Keratinocyte (primary cell): ENCODE measurements at regions not wholly inside any gene's neighbourhood (a gene's known extent, or its start where the extent isn't known, plus 50 kb on each side); places are given as distances from the start of the nearest gene placed in this dataset.

Source experiments
- DNase-seq: peaks from one replicate; pipeline ENCODE4 v3.0.0-alpha.2; 2011; ENCODE audit warnings: low read depth, missing footprints, low spot score
- FAIRE-seq: peaks from 2 replicates; lab custom pipeline; 2011; peaks lifted over from hg19 to GRCh38; lab: Jason Lieb, UNC
- H2AFZ ChIP-seq: 2 replicates; pipeline ENCODE4 v1.6.0; 2012; ENCODE audit warnings: low read length, control low read depth, inconsistent platforms; ENCODE audit not compliant: control insufficient read depth
- H3K27ac ChIP-seq: 2 replicates; pipeline ENCODE4 v1.5.1; 2011; ENCODE audit warnings: low read length; ENCODE audit not compliant: control insufficient read depth, insufficient read depth
- H3K27me3 ChIP-seq: 3 replicates; pipeline ENCODE4 v1.6.0; 2011; ENCODE audit warnings: low read length; ENCODE audit not compliant: control insufficient read depth, insufficient read depth; ENCODE audit errors: extremely low read depth
- H3K36me3 ChIP-seq, 2 experiments: 2 replicates in 1 of 2; 3 replicates in 1 of 2; pipeline ENCODE4 v1.5.1; 2011; ENCODE audit warnings: low read length in 2 of 2, mild to moderate bottlenecking in 1 of 2; ENCODE audit not compliant: control insufficient read depth in 2 of 2, insufficient read depth in 2 of 2; ENCODE audit errors: extremely low read depth in 1 of 2
- H3K4me1 ChIP-seq: 3 replicates; pipeline ENCODE4 v1.5.1; 2011; ENCODE audit warnings: low read length; ENCODE audit not compliant: control insufficient read depth, insufficient read depth; ENCODE audit errors: extremely low read depth
- H3K4me2 ChIP-seq: 3 replicates; pipeline ENCODE4 v1.6.0; 2011; ENCODE audit warnings: low read depth, low read length; ENCODE audit not compliant: control insufficient read depth, insufficient read depth; ENCODE audit errors: extremely low read depth
- H3K4me3 ChIP-seq, 3 experiments: fragments of 200-600 bp in 1 of 3; sonication (generic) in 1 of 3; 2 replicates in 2 of 3; 3 replicates in 1 of 3; pipeline ENCODE4 v1.5.1; 2011 to 2016; ENCODE audit warnings: low read length in 3 of 3, mild to moderate bottlenecking in 3 of 3, control low read depth in 2 of 3, inconsistent platforms in 1 of 3, low read depth in 1 of 3, mixed read lengths in 1 of 3, mixed run types in 1 of 3, moderate library complexity in 1 of 3; ENCODE audit not compliant: control insufficient read depth in 2 of 3, insufficient read depth in 2 of 3; ENCODE audit errors: extremely low read depth in 1 of 3
- H3K79me2 ChIP-seq: 2 replicates; pipeline ENCODE4 v1.6.0; 2012; ENCODE audit warnings: low read length; ENCODE audit not compliant: control insufficient read depth, insufficient read depth
- H3K9ac ChIP-seq: 3 replicates; pipeline ENCODE4 v1.6.0; 2011; ENCODE audit warnings: low read length; ENCODE audit not compliant: control insufficient read depth, insufficient read depth; ENCODE audit errors: extremely low read depth
- H3K9me1 ChIP-seq: 3 replicates; pipeline ENCODE4 v1.6.0; 2011; ENCODE audit warnings: low read length; ENCODE audit not compliant: control insufficient read depth, insufficient read depth; ENCODE audit errors: extremely low read depth
- H3K9me3 ChIP-seq: 2 replicates; pipeline ENCODE4 v1.5.1; 2012; ENCODE audit warnings: low read depth, low read length; ENCODE audit not compliant: control insufficient read depth
- H4K20me1 ChIP-seq: 3 replicates; pipeline ENCODE4 v1.6.0; 2011; ENCODE audit warnings: low read length; ENCODE audit not compliant: control insufficient read depth, insufficient read depth; ENCODE audit errors: extremely low read depth
- CTCF ChIP-seq, 3 experiments: IDR thresholded peaks in 1 of 3; conservative IDR thresholded peaks in 1 of 3; optimal IDR thresholded peaks in 1 of 3; 2 replicates in 2 of 3; 3 replicates in 1 of 3; pipeline versions ENCODE3 to v1.5.1; 2011; ENCODE audit warnings: low read length in 3 of 3, mild to moderate bottlenecking in 3 of 3, moderate library complexity in 2 of 3, control low read depth in 1 of 3, inconsistent platforms in 1 of 3; ENCODE audit not compliant: insufficient read depth in 2 of 3; ENCODE audit errors: extremely low read depth in 1 of 3
- EZH2 ChIP-seq: IDR thresholded peaks from one replicate; pipeline ENCODE4 v1.6.1; 2012; ENCODE audit warnings: inconsistent platforms, mild to moderate bottlenecking, low read length, moderate library complexity
- dilution Hi-C: fragments of 300-500 bp; cut with MboI; formaldehyde crosslinking; loops from one replicate; pipeline ENCODE4 v1.7.0; 2020; ENCODE audit warnings: low sequenced_read_pairs; ENCODE audit not compliant: extremely low pct_ligation_motif_present

DNA sequence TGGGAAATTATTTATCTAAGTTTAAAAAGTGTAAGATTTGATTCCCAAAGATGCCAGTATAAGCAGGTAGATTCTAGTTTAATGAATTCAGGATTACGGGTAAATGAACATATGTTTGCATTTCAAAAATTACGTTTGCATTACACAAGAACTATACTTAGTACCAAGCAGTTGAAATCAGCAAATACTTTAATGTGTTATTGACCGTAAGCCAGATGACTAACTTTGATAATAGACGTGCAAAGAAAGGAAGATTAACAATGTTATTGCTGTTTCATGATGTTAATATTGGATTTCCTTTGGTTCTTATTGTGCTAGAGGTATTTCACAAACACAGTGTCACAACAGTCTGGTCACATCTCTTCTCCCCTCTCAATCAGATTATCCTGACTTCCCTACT lies 294.7 kb downstream of the TDRD15 start:
- Histone ChIP-seq H3K9ac (no peak overlapping the region), H3K27ac (no peak overlapping the region), H2AFZ (no peak overlapping the region), H4K20me1 (no peaks in the 10 kb centered on the region), H3K9me3 (no peaks in the 10 kb centered on the region), H3K9me1 (no peaks in the 10 kb centered on the region), H3K4me3 (no peak overlapping the region), H3K27me3 (no peaks in the 10 kb centered on the region), H3K4me1 (no peaks in the 10 kb centered on the region), H3K4me2 (no peak overlapping the region), H3K36me3 (no peaks in the 10 kb centered on the region), H3K79me2 (no peaks in the 10 kb centered on the region)
- dilution Hi-C loops, result no loop called here
- TF ChIP-seq EZH2 (no peak), CTCF (optimal IDR thresholded peaks at IDR 0.05 in 1 of 3, IDR thresholded peaks at IDR 0.05 in 1 of 3, conservative IDR thresholded peaks at IDR 0.05 in 1 of 3; ENCODE audit: extremely low read depth in 1 of 3, insufficient read depth in 2 of 3, low read length in 3 of 3) (no peak)
- FAIRE-seq (no peak), DNase-seq (no peak)

DNA sequence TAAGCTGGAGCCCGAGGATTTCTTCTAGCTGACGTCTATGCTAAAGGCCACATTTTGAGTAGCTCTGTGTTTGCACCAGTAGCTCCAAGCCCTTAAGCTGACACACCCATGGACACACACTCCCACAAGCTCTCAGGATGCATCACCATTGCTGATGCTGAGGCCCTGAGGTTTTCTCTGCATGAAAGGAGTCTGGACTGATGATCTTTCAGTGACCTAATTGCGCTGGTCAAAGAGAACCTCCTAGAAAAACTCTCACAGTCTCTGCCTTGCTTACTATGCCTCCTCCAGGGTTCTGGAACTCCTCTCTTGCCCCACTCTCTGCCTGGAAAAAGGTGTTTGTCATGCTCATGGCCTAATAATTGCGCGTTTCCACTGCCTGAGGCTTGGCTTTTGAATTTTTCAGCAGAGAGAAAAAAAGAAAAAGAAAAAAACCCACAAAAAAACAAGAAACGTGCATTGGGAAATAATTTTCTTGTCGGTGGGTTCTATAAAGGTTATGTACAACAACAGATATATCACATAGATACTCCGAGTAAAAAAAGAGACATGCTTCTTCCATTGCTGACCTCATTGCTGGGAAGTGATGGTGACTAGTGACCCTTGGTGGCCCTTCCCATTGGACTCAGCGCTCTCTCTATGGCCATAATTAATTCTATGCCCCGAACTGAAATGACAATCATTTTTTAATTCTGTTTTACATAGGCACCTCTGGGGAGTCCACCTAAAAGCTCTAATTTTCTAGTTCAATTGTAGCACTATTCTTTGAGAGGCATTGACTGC lies 297.0 kb downstream of the TDRD15 start:
- dilution Hi-C loops, result no loop called here
- Histone ChIP-seq H3K9ac (no peak overlapping the region), H3K9me1 (no peaks in the 10 kb centered on the region), H3K27me3 (no peaks in the 10 kb centered on the region), H3K4me3 (no peak overlapping the region), H4K20me1 (no peaks in the 10 kb centered on the region), H3K4me2 (no peak overlapping the region), H3K27ac (no peak overlapping the region), H3K79me2 (no peaks in the 10 kb centered on the region), H3K36me3 (no peaks in the 10 kb centered on the region), H2AFZ (no peak overlapping the region), H3K9me3 (no peaks in the 10 kb centered on the region), H3K4me1 (no peaks in the 10 kb centered on the region)
- TF ChIP-seq CTCF (optimal IDR thresholded peaks at IDR 0.05 in 1 of 3, IDR thresholded peaks at IDR 0.05 in 1 of 3, conservative IDR thresholded peaks at IDR 0.05 in 1 of 3; ENCODE audit: extremely low read depth in 1 of 3, insufficient read depth in 2 of 3, low read length in 3 of 3), result no peak
- TF ChIP-seq EZH2, result no peak
- FAIRE-seq (no peak), DNase-seq (no peak)
